A549 (cell line): ENCODE measurements at regions not wholly inside any gene's neighbourhood (a gene's known extent, or its start where the extent isn't known, plus 50 kb on each side); places are given as distances from the start of the nearest gene placed in this dataset.
A peak's percentile ranks its signal among the peaks of the same experiment; 100 is the strongest.

Experiments used
- ATAC-seq, 2 experiments: fragments of 200-7000 bp in 1 of 2; fragments of >200 bp in 1 of 2; cut with Nextera tagmentation in 1 of 2; cut with Tn5 transposase in 1 of 2; 3 replicates each; pipeline versions ENCODE4 v1.8.0 to v1.9.1; 2018 to 2020; ENCODE audit warnings: mild to moderate bottlenecking in 1 of 2, moderate library complexity in 1 of 2
- CTCF ChIA-PET: fragments of 300-600 bp; sonication (Branson Sonifier 250); formaldehyde crosslinking; extraction: SDS; loops from one replicate; lab custom pipeline; 2021; ENCODE audit warnings: antibody characterized with exemption, inconsistent platforms; lab: Yijun Ruan, JAX
- POLR2A ChIA-PET: fragments of 350-600 bp; formaldehyde crosslinking; extraction: SDS; loops from one replicate; lab custom pipeline; 2021; ENCODE audit warnings: antibody characterized with exemption, inconsistent platforms; lab: Yijun Ruan, JAX
- DNase-seq, 2 experiments: peaks; one replicate each; pipeline versions ENCODE4 v3.0.0 to v3.0.0-alpha.2; 2011 to 2016; ENCODE audit warnings: low read depth in 1 of 2, low spot score in 1 of 2
- FAIRE-seq: peaks from 2 replicates; lab custom pipeline; 2011; peaks lifted over from hg19 to GRCh38; lab: Jason Lieb, UNC
- H3K27ac ChIP-seq, 2 experiments: fragments of >200 bp; sonication (Bioruptor Twin); formaldehyde crosslinking; 3 replicates each; pipeline ENCODE4 v1.5.1; 2016 to 2017
- H3K4me1 ChIP-seq: fragments of >200 bp; sonication (Bioruptor Twin); formaldehyde crosslinking; 3 replicates; pipeline ENCODE4 v1.6.1; 2016
- H3K4me2 ChIP-seq: fragments of >200 bp; sonication (Bioruptor Twin); formaldehyde crosslinking; 3 replicates; pipeline ENCODE4 v1.6.1; 2016
- H3K4me3 ChIP-seq: fragments of >200 bp; sonication (Bioruptor Twin); formaldehyde crosslinking; 3 replicates; pipeline ENCODE4 v1.5.1; 2016
- H3K9me3 ChIP-seq: fragments of >200 bp; sonication (Bioruptor Twin); formaldehyde crosslinking; 3 replicates; pipeline ENCODE4 v1.6.1; 2016
- FOSB ChIP-seq: fragments of 250-450 bp; sonication (Bioruptor Pico); IDR thresholded peaks from 2 replicates; pipeline ENCODE4 v1.5.0; 2020; ENCODE audit warnings: mild to moderate bottlenecking, moderate library complexity
- FOSL2 ChIP-seq, 2 experiments: fragments of 450-650 bp in 1 of 2; fragments of >200 bp in 1 of 2; sonication (Bioruptor Twin) in 1 of 2; formaldehyde crosslinking; IDR thresholded peaks; 2 replicates each; pipeline versions ENCODE4 v1.5.0 to v1.6.1; 2016 to 2020; ENCODE audit warnings: mild to moderate bottlenecking in 1 of 2, moderate library complexity in 1 of 2
- HOXB13 ChIP-seq: fragments of 250-450 bp; sonication (Bioruptor Pico); IDR thresholded peaks from 2 replicates; pipeline ENCODE4 v1.5.0; 2020; ENCODE audit warnings: low read depth, mild to moderate bottlenecking, moderate library complexity
- KDM5A ChIP-seq: fragments of 200-600 bp; sonication (generic); IDR thresholded peaks from 2 replicates; pipeline ENCODE4 v1.6.1; 2016; ENCODE audit warnings: antibody characterized with exemption, mild to moderate bottlenecking
- MAFK ChIP-seq: fragments of 450-650 bp; IDR thresholded peaks from 2 replicates; pipeline ENCODE4 v1.6.1; 2014; ENCODE audit not compliant: partially characterized antibody
- RARB ChIP-seq: fragments of 250-450 bp; sonication (Bioruptor Pico); IDR thresholded peaks from 2 replicates; pipeline ENCODE4 v1.8.0; 2021; ENCODE audit warnings: mild to moderate bottlenecking, moderate library complexity
- RFX5 ChIP-seq: fragments of 450-650 bp; IDR thresholded peaks from 2 replicates; pipeline ENCODE4 v1.7.1; 2014; ENCODE audit warnings: antibody characterized with exemption, mild to moderate bottlenecking, moderate library complexity
- SMC3 ChIP-seq: fragments of >200 bp; sonication (Bioruptor Twin); formaldehyde crosslinking; IDR thresholded peaks from 3 replicates; pipeline ENCODE4 v1.6.1; 2018; ENCODE audit warnings: inconsistent platforms
- SREBF2 ChIP-seq: fragments of 450-650 bp; IDR thresholded peaks from 2 replicates; pipeline ENCODE4 v1.6.1; 2014; ENCODE audit warnings: mild to moderate bottlenecking, moderate library complexity
- TP53 ChIP-seq: fragments of 250-450 bp; sonication (Bioruptor Pico); IDR thresholded peaks from 2 replicates; pipeline ENCODE4 v1.5.0; 2021; ENCODE audit warnings: mild to moderate bottlenecking, moderate library complexity
- ZC3H11A ChIP-seq: fragments of 450-650 bp; IDR thresholded peaks from 2 replicates; pipeline ENCODE4 v1.6.1; 2014; ENCODE audit warnings: antibody characterized with exemption, mild to moderate bottlenecking
- ZFP36 ChIP-seq: fragments of 450-650 bp; IDR thresholded peaks from 2 replicates; pipeline ENCODE4 v1.6.1; 2014; ENCODE audit warnings: borderline replicate concordance; ENCODE audit not compliant: partially characterized antibody
- WGBS: methylation state at CpG from one replicate; pipeline ENCODE4 v1.1.6; 2017; ENCODE audit errors: missing lambda C conversion rate; 5-methylcytosine and 5-hydroxymethylcytosine counted together
- TF ChIP-seq, protein P1 (sequence below): fragments of >200 bp; sonication (Bioruptor Twin); formaldehyde crosslinking; IDR thresholded peaks from 3 replicates; pipeline ENCODE4 v1.5.1; 2016
- TF ChIP-seq, protein P2 (sequence below): IDR thresholded peaks from 2 replicates; pipeline ENCODE4 v1.6.1; 2012; ENCODE audit warnings: low read depth, borderline replicate concordance
- TF ChIP-seq, protein P3 (sequence below): IDR thresholded peaks from 2 replicates; pipeline ENCODE4 v1.6.1; 2012
- TF ChIP-seq, protein P4 (sequence below): fragments of 200-600 bp; sonication (generic); IDR thresholded peaks from 2 replicates; pipeline ENCODE4 v1.6.1; 2016; ENCODE audit warnings: antibody characterized with exemption, mild to moderate bottlenecking, moderate library complexity
- TF ChIP-seq, protein P5 (sequence below): fragments of 450-650 bp; IDR thresholded peaks from 2 replicates; pipeline ENCODE4 v1.6.1; 2014; ENCODE audit warnings: antibody characterized with exemption

DNA sequence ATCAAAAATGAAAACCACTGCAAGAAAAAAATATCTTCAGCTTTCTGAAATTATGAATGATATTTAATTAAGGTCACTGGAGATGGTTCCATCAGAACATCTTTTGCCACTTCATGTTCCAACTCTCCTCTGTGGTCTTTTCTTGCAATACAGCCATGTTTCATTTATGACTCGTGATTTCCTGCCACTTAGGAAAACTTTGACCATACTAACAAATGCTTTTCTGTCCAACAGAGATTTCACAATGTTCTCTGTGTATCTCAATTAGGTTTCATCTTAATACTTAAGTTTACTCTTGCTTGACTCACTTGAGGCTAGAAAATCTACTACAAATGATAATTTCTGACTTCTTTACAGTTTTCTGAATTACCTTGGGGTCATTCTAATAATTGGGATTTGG lies 330.9 kb downstream of the CXXC4 start:
- POLR2A ChIA-PET = no interaction called here
- FAIRE-seq = no peak

DNA sequence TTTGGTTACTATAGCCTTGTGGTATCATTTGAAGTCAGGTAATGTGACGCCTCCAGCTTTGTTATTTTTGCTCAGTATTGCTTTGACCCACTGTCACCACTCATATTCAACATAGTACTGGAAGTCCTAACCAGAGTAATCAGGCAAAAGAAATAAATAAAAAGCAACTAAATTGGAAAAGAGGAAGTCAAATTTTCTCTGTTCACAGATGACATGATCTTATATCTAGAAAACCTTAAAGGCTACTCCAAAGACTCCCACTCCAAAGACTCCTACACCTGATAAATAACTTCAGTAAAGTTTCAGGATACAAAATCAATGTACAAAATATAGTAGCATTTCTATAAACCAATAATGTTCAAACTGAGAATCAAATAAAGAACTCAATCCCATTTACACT lies 348.6 kb downstream of the CXXC4 start:
- WGBS = 54% methylated on average over 1 of the region's 1 CpG
- no peak overlapping the region for H3K27ac ChIP-seq
- no peaks in the 10 kb centered on the region for H3K9me3 ChIP-seq
- no peak overlapping the region for H3K4me2 ChIP-seq
- POLR2A ChIA-PET = no interaction called here
- no peak overlapping the region for H3K4me3 ChIP-seq
- FAIRE-seq = no peak
- TF ChIP-seq FOSL2 (IDR thresholded peaks at IDR 0.05) = no peak
- no peak for TF ChIP-seq FOSL2 (CRISPR knock-in tag; IDR thresholded peaks at IDR 0.05)
- TF ChIP-seq, protein P1, sequence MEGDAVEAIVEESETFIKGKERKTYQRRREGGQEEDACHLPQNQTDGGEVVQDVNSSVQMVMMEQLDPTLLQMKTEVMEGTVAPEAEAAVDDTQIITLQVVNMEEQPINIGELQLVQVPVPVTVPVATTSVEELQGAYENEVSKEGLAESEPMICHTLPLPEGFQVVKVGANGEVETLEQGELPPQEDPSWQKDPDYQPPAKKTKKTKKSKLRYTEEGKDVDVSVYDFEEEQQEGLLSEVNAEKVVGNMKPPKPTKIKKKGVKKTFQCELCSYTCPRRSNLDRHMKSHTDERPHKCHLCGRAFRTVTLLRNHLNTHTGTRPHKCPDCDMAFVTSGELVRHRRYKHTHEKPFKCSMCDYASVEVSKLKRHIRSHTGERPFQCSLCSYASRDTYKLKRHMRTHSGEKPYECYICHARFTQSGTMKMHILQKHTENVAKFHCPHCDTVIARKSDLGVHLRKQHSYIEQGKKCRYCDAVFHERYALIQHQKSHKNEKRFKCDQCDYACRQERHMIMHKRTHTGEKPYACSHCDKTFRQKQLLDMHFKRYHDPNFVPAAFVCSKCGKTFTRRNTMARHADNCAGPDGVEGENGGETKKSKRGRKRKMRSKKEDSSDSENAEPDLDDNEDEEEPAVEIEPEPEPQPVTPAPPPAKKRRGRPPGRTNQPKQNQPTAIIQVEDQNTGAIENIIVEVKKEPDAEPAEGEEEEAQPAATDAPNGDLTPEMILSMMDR = no peak
- no peak for ATAC-seq
- H3K4me1 ChIP-seq = no peaks in the 10 kb centered on the region
- CTCF ChIA-PET = no interaction called here
- no peak for DNase-seq

More for the DNA sequence above, 330.9 kb downstream of the CXXC4 start:
- Histone ChIP-seq H3K4me1 (no peaks in the 10 kb centered on the region), H3K4me3 (no peak overlapping the region), H3K4me2 (no peak overlapping the region), H3K27ac (no peak overlapping the region), H3K9me3 (no peaks in the 10 kb centered on the region)
- ATAC-seq (no peak), DNase-seq (no peak)
- 0% methylated on average over 1 of the region's 1 CpG for WGBS
- TF ChIP-seq ZC3H11A (no peak), SMC3 (no peak), KDM5A (no peak), ZFP36 (no peak), FOSB (CRISPR knock-in tag) (no peak), RFX5 (no peak), TP53 (CRISPR knock-in tag) (no peak), SREBF2 (no peak), RARB (CRISPR knock-in tag) (no peak)
- TF ChIP-seq, protein P2, sequence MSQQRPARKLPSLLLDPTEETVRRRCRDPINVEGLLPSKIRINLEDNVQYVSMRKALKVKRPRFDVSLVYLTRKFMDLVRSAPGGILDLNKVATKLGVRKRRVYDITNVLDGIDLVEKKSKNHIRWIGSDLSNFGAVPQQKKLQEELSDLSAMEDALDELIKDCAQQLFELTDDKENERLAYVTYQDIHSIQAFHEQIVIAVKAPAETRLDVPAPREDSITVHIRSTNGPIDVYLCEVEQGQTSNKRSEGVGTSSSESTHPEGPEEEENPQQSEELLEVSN = no peak
- TF ChIP-seq, protein P3, sequence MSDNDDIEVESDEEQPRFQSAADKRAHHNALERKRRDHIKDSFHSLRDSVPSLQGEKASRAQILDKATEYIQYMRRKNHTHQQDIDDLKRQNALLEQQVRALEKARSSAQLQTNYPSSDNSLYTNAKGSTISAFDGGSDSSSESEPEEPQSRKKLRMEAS = no peak
- TF ChIP-seq, protein P4, sequence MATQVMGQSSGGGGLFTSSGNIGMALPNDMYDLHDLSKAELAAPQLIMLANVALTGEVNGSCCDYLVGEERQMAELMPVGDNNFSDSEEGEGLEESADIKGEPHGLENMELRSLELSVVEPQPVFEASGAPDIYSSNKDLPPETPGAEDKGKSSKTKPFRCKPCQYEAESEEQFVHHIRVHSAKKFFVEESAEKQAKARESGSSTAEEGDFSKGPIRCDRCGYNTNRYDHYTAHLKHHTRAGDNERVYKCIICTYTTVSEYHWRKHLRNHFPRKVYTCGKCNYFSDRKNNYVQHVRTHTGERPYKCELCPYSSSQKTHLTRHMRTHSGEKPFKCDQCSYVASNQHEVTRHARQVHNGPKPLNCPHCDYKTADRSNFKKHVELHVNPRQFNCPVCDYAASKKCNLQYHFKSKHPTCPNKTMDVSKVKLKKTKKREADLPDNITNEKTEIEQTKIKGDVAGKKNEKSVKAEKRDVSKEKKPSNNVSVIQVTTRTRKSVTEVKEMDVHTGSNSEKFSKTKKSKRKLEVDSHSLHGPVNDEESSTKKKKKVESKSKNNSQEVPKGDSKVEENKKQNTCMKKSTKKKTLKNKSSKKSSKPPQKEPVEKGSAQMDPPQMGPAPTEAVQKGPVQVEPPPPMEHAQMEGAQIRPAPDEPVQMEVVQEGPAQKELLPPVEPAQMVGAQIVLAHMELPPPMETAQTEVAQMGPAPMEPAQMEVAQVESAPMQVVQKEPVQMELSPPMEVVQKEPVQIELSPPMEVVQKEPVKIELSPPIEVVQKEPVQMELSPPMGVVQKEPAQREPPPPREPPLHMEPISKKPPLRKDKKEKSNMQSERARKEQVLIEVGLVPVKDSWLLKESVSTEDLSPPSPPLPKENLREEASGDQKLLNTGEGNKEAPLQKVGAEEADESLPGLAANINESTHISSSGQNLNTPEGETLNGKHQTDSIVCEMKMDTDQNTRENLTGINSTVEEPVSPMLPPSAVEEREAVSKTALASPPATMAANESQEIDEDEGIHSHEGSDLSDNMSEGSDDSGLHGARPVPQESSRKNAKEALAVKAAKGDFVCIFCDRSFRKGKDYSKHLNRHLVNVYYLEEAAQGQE = no peak
- CTCF ChIA-PET = no interaction called here

DNA sequence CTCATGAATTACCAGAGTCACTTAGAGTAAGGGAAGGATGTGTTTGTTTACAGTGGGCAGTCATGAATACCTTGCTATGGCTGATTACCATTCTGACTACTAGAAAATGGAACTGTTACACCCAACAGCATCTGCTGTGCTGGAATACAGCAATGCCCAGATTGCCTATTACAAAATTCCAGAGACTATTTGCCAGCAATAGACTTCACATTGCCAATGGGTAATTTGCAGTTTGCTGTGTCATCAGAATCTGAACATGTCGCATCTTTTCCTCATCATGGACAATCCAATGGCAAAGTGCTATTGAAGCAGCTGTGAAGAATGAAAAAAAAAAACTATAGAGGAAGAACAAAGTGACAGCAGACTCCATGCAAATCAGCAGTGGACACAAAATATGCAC lies 356.6 kb downstream of the CXXC4 start:
- H3K27ac ChIP-seq = no peak overlapping the region
- ATAC-seq (no peak), DNase-seq (no peak), FAIRE-seq (no peak)
- no peak for TF ChIP-seq HOXB13 (CRISPR knock-in tag)
- TF ChIP-seq, protein P5, sequence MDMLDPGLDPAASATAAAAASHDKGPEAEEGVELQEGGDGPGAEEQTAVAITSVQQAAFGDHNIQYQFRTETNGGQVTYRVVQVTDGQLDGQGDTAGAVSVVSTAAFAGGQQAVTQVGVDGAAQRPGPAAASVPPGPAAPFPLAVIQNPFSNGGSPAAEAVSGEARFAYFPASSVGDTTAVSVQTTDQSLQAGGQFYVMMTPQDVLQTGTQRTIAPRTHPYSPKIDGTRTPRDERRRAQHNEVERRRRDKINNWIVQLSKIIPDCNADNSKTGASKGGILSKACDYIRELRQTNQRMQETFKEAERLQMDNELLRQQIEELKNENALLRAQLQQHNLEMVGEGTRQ = no peak
- TF ChIP-seq MAFK = peak; percentile 45
- 50% methylated on average over 1 of the region's 1 CpG for WGBS
- ChIA-PET CTCF (no interaction called here), POLR2A (no interaction called here)
- no peaks in the 10 kb centered on the region for H3K4me1 ChIP-seq
- no peak overlapping the region for H3K4me3 ChIP-seq
- no peak overlapping the region for H3K4me2 ChIP-seq
- no peaks in the 10 kb centered on the region for H3K9me3 ChIP-seq
